ENCODE measurements at regions not wholly inside any gene's neighbourhood (a gene's known extent, or its start where the extent isn't known, plus 50 kb on each side); places are given as distances from the start of the nearest gene placed in this dataset.

GRCh38 chr7:130993671-130994365, 259.8 kb upstream of the KLF14 start:
- Mint-ChIP-seq H3K4me1 (ENCODE audit: low read depth) (peaks cover 67% of the 10 kb centered on the region), H3K4me3 (no peak overlapping the region), H3K9me3 (no peaks in the 10 kb centered on the region), H3K27ac (no peak overlapping the region), H3K36me3 (ENCODE audit: low read depth) (peaks cover 27% of the 10 kb centered on the region), H3K27me3 (ENCODE audit: insufficient read depth) (peaks cover 3% of the 10 kb centered on the region)
- TF ChIP-seq CTCF (IDR thresholded peaks at IDR 0.05): no peak
- DNase-seq: no peak

GRCh38 chr7:130994378-130995115, 260.5 kb upstream of the KLF14 start:
- peaks cover 67% of the 10 kb centered on the region for H3K4me1 Mint-ChIP-seq (ENCODE audit: low read depth)
- H3K9me3 Mint-ChIP-seq: no peaks in the 10 kb centered on the region
- no peak overlapping the region for H3K27ac Mint-ChIP-seq
- no peak for TF ChIP-seq CTCF (IDR thresholded peaks at IDR 0.05)
- H3K4me3 Mint-ChIP-seq: no peak overlapping the region; the same call in 1 of the 2 replicates
- H3K27me3 Mint-ChIP-seq (ENCODE audit: insufficient read depth): peaks cover 8% of the 10 kb centered on the region
- no peak for DNase-seq
- H3K36me3 Mint-ChIP-seq (ENCODE audit: low read depth): peaks cover 32% of the 10 kb centered on the region

GRCh38 chr7:130995252-130996081, 261.5 kb upstream of the KLF14 start:
- Mint-ChIP-seq H3K36me3 (ENCODE audit: low read depth) (peaks cover 39% of the 10 kb centered on the region), H3K4me3 (peak overlapping the region; percentile 23), H3K9me3 (no peaks in the 10 kb centered on the region), H3K27ac (no peak overlapping the region; the same call in 1 of the 2 replicates), H3K27me3 (ENCODE audit: insufficient read depth) (peaks cover 8% of the 10 kb centered on the region), H3K4me1 (ENCODE audit: low read depth) (peaks cover 70% of the 10 kb centered on the region)
- no peak for DNase-seq
- TF ChIP-seq CTCF (IDR thresholded peaks at IDR 0.05): no peak

- no peaks in the 10 kb centered on the region for H3K9me3 Mint-ChIP-seq
- H3K4me1 Mint-ChIP-seq (ENCODE audit: low read depth): peaks cover 63% of the 10 kb centered on the region
- peak overlapping the region; percentile 82 for H3K27ac Mint-ChIP-seq
- no peak for DNase-seq
- peaks cover 33% of the 10 kb centered on the region for H3K36me3 Mint-ChIP-seq (ENCODE audit: low read depth)
- TF ChIP-seq CTCF (IDR thresholded peaks at IDR 0.05): peak; percentile 23; the same call in 1 of the 2 replicates
- peaks cover 8% of the 10 kb centered on the region for H3K27me3 Mint-ChIP-seq (ENCODE audit: insufficient read depth)
- H3K4me3 Mint-ChIP-seq: peak overlapping the region; percentile 70
Observed at GRCh38 chr7:130996205-130996832, 262.3 kb upstream of the KLF14 start.

GRCh38 chr7:130996833-130997231, 262.8 kb upstream of the KLF14 start:
- TF ChIP-seq CTCF (IDR thresholded peaks at IDR 0.05): no peak
- Mint-ChIP-seq H3K27ac (peak overlapping the region; percentile 82), H3K9me3 (no peaks in the 10 kb centered on the region), H3K4me1 (ENCODE audit: low read depth) (peaks cover 63% of the 10 kb centered on the region), H3K4me3 (peak overlapping the region; percentile 70), H3K36me3 (ENCODE audit: low read depth) (peaks cover 33% of the 10 kb centered on the region), H3K27me3 (ENCODE audit: insufficient read depth) (peaks cover 8% of the 10 kb centered on the region)
- DNase-seq: peak; percentile 9
